ENCODE measurements at regions not wholly inside any gene's neighbourhood (a gene's known extent, or its start where the extent isn't known, plus 50 kb on each side); places are given as distances from the start of the nearest gene placed in this dataset.
A peak's percentile ranks its signal among the peaks of the same experiment; 100 is the strongest.
"Not testable (repeated sequence)": the region's sequence is repeated elsewhere in the genome, so short reads cannot be mapped to it uniquely, and the experiment has no call there.

DNA sequence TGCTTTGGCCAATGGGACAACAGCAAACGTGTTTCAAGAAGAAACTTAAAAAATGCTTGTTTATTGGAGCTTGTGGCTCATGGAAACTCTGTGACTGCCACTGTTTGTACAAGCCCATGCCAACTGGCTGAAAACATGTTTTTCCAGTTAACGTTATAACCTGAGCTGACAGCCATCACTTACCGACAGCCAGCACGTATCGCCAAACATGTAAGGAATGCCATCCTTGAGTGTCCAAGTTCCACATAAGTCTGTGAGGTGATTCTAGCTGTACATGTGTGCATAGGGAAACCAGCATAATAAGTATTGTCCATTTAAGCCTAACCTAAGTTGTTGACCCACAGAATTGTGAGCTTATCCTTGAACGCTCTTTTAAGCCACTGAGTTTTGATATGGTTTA lies 596.9 kb downstream of the TRHDE start:
- no peak for DNase-seq

DNA sequence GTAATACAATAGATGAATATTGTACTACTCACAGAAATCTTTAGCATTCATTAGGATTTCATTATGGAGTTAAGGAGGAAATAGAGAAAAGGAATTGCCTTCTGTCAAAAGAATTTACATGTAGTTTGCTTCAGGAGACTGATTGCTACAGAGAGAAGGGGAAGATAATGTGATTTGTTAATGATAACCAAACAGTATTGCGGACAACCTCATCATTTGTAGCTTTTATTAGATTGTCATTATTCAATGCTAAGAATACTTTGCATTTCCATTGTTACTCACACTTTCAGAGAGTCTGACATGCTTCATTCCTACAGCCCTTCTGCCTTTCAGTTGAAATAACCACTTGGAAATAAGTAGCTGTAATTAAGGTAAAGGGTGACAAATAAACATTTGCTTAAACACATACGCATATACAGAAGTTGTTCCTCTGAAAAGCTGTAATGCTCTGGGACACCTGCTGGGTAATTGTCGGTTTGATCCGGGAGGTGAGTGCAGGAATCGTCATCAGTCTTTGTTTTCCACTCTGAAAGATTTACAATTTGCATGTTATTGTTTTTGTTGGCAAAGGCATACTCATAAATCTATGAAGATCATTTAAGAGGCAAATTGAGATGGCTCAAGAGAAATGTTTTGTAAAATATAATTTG lies 600.2 kb downstream of the TRHDE start:
- DNase-seq: no peak

DNA sequence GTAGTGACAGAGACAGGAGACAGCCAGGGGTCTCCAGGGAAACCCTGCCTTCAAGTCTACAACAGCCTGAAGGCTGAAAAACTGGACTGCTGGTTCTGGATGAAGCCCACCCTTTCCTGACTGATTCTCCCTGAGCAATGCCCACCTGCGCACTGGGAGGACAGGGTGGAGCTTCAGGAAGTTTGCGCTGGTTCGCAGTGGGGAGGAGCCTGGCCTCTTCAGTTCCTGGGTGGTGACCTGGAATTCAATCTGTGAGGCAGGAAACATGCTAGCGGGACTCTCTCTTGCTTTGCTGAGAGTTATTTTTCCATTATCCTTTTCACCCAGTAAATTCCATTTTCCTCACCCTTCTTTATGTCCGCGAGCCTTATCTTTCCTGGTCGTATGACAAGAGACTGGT lies 600.8 kb downstream of the TRHDE start:
- no peak for DNase-seq

DNA sequence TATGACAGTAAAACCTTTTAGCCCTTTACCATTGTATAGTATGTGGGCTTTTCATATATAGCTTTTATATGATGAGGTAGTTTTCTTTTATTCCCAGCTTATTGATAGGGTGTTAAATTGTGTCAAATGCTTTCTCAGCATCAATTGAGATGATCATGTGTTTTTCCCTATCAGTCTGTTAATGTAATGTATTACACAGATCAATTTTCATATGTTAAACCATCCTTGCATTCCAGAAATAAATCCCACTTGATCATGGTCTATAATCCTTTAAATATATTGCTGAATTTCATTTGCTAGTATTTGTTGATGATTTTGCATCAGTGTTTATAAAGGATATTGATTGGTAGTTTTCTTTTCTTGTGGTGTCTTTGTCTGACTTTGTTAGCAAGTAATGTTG lies 603.9 kb downstream of the TRHDE start:
- no peak for DNase-seq

DNA sequence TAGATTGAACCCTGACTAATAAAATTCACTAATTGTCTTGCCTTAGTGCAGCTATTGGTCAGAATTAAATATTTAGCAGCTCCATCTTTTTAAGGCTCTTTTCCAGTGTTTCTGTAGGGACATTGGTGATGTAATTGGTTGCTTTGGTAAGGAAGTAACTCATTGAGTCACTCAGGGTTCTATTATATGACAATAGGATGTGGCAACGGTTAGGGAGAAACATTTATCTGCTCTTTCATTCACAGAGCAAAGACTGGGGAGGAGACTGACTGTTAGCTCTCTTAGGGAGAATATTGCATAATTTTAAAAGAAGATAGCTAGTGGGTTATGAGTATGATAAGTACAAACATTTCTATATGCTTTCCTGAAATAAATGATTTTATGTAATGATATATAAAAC lies 616.5 kb downstream of the TRHDE start:
- no peak for DNase-seq

DNA sequence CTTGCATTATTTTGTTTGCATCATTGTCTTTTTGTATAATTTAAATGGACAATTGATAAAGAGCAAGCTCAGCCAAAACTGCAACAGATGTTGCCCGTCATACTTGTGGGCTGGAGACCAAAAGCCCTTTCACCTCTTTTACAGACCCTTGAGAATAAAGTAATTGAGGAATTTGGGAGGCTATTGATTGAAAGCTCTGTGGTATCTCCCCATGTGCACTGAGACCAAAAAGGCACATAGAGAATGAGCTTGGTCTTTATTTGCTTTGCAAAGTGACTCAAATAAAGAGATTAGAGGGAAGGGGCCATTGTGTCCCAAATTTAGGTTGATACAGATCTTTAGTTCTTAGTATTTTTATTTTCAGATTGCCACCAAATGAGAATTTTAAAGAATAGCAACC lies 617.6 kb downstream of the TRHDE start:
- DNase-seq: no peak

DNA sequence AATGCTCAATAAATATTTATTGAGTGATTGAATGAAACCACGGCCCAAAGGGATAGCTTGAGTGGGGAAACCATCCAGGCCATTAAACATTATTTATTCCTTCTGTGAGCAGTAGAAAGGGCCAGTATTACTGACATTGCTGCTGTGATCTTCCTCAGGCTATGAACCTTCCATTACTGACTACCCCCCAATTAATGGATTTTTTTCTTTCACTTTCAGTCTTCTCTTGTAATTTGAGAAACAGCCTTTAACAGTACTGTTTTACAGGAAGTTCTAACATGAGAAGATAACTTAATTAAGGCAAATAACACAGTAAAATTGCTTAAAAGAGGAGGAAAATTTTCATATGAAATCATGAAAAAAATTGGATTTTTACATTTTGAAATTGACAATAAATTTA lies 629.5 kb downstream of the TRHDE start:
- no peak for DNase-seq

DNA sequence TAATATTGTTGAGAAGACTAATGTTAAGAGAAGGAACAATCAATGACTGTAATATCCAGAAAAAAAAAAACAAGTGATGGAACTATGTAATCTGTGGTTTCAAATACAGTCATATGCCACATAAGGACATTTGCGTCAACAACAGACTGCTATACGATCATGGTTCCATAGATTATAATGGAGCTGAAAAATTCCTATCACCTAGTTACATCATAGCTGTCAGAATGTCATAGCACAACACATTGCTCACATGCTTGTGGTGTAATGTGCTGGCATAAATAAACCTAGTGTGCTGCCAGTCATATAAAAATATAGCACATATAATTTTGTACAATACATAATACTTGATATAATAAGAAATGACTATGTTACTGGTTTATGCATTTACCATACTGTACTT lies 653.5 kb downstream of the TRHDE start:
- no peak for DNase-seq

DNA sequence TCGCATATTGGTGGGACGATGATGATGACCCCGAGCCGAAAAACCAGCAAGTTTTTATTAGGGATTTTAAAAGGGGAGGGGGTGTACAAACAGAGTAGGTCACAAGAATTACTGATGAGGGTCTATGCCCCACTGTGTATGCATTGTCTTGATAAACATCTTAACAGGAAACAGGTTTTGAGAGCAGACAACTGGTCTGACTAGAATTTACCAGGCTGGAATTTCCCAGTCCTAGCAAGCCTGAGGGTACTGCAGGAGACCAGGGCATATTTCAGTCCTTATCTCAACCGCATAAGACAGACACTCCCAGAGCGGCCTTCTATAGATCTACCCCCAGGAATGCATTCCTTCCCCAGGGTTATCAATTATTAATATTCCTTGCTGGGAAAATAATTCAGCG lies 659.7 kb downstream of the TRHDE start:
- not testable (repeated sequence) for DNase-seq

DNA sequence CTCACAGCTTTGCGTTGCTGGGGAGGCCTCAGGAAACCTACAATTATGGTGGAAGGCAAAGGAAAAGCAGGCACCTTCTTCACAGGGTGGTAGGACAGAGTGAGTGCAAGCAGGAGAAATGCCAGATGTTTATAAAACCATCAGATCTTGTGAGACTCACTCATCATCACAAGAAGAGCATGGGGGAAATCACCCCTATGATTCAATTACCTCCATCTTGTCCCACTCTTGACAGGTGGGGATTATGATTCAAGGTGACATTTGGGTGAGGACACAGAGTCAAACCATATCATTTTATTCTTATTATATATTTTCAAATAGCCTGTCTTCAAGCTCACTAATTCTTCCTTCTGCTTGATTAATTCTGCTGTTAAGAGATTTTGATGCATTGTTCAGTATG lies 665.3 kb downstream of the TRHDE start:
- DNase-seq: no peak

DNA sequence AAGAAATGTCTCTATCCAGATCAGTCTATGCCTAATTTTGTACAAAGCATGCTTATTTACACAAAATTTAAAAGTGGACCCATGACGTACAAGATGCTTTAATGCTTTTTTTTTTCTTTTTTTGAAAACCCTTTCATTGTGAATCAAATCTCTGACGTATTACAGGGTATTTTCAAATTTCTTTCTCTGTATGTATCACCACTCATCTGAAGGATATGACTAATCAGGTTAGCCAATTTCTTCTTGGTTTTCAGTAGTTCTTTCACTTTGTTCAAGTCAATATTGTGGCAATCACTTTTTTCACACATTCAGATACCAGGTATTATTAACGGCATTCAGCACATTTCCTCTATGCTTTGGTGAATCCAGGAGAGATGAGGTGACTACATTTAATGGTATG lies 685.3 kb downstream of the TRHDE start:
- DNase-seq: no peak

DNA sequence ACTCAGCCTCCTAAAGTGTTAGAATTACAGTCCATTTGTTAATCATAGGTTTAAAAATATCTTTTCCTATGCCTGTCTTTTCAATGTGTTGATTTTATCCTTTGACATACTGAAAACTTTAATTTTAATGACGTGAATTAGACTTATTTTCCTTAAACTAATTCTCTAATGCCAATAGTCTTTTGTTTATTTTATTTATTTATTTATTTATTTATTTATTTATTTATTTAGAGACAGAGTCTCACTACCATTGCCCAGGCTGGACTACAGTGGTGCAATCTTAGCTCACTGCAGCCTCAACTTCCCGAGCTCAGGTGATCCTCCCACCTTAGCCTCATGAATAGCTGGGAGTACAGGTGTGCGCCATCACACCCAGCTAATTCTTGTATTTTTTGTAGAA lies 694.5 kb downstream of the TRHDE start:
- no peak for DNase-seq

DNA sequence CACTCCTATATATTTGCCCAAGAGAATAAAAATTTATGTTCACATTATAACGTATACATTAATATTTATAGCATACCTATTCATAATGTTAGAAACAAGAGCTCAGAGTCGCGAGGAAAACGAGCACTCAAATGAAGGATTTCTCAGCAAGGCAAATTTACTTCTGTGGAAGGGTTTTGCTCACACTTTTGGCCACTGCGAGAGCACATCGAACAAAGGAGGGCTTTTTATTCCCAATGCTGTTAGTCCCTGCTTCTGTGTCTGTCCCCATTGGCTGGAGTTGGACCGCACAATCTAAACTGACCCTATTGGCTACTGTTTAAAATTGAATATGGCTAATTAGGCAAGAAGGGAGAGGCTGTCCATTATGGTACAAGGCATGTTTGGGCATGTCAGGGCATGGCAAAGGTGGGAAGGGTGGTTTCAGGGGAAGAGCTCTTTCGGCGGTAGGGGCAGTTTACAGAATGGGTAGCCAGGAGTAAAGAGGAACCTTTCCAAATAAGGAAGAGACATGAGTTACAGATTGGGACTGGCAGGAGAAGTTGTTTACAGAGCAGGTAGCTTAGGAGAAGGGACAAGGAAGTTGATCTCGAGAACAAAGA lies 702.9 kb downstream of the TRHDE start:
- no peak for DNase-seq

DNA sequence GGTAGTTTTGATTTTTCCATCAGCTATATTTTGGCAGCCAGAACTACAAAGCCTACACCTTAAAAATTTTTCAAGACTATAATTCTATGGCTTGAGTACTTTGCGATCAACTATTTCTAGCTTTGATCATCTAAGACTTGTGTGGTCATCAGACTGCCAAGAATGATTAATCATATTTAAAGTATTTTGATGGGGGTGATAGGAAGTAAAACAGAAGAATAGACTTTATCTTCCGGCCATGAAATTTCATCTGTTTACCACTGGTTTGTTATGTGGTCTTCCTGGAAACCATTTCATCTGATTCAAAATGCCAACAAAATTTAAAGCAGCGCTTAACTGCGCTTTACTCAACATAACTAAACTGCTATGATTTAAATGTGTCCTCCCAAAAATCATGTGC lies 706.8 kb downstream of the TRHDE start:
- DNase-seq: no peak

DNA sequence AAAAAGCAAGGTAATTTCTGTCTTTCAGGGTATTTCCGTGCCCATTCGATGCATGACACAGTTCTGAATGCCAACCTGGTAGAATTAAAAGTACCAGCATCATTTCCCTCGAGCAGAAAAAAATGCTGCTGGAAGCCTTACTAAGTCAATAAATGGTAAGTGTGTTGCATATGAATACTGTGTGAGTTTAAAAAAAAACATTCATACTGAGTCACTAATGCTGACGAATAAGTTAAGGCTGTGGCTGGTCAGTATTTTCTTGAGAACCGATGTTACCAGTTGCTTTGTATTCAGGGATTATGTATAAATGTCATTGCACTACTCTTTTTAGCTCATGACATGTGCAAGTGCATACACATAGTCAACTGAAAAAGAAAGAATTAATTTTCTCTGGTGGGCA lies 710.2 kb downstream of the TRHDE start:
- no peak for DNase-seq

DNA sequence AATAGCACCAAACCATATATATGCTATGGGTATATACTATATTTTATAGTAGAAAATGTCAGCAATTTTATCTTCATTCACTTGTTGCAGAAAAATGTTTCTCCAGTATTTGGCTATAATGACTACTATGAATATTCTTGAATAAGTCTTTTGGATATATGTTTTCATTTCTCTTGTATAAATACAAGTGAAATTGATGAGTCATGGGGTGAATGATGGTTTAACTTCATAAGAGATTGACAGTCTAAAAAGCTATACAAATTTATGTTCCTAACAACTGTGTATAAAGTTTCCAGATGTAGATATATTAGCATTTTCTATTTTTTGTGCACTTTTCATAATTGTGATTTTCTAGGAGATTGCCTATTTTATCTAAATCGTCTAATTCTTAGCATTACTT lies 714.8 kb downstream of the TRHDE start:
- DNase-seq: no peak

DNA sequence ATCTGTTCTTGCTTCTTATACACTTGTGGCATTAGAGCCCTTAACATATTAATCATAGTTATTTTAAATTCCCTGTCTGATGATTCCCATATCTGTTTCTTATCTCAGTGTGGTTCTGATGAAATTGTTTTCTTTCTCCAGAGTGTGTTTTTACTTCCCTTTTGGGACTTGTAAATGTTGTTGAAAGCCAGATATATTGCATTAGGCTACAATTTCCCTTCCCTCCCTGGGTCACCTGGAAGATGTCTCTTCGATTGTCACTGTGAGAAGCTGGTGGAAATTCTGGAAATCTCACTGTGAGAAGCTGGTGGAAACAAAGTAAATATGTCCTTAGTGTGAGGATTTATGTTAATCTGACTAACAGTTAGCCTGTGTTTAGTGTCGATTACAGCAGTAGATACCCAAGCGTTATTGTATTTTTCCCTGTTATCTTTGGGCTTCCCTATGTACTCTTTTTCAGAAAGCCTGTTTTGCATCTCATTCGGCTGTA lies 717.3 kb downstream of the TRHDE start:
- DNase-seq: no peak

DNA sequence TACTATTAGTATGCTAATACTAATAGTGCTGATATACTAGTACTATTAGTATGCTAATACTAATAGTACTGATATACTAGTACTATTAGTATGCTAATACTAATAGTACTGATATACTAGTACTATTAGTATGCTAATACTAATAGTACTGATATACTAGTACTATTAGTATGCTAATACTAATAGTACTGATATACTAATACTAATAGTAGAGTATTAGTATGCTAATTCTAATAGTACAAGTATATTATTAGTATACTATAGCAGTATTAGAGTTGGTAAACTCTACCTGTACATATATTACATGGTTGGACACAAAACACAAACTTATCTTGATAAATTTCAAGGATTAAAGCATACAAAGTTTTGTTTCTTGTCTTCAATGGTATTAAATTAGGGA lies 722.9 kb downstream of the TRHDE start:
- not testable (repeated sequence) for DNase-seq

DNA sequence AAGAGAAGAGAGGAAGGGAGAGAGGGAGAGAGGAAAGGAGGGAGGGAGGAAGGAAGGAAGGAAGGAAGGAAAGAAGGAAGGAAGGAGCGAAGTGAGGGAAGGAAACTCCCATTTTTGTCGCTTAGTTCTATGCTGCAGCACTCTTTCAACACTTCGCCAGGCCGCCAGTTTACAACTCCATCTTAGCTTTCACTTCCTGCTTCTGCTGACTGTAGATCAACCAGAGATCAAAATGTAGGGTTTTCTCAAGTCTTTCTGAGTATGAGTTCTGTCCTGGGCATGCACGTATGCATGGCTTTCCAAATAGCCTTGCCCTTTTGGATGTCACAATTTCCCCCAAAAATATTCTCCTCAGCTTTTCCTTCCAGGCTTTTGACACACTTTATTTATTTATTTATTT lies 723.4 kb downstream of the TRHDE start:
- no peak for DNase-seq

DNA sequence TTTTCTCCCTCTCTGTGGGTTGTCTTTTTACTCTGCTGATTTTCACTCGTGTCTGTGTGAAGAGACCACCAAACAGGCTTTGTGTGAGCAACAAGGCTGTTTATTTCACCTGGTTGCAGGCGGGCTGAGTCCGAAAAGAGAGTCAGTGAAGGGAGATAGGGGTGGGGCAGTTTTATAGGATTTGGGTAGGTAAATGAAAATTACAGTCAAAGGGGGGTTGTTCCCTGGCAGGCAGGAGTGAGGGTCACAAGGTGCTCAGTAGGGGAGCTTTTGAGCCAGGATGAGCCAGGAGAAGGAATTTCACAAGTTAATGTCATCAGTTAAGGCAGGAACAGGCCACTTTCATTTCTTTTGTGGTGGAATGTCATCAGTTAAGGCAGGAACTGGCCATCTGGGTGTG lies 729.6 kb downstream of the TRHDE start:
- not testable (repeated sequence) for DNase-seq

DNA sequence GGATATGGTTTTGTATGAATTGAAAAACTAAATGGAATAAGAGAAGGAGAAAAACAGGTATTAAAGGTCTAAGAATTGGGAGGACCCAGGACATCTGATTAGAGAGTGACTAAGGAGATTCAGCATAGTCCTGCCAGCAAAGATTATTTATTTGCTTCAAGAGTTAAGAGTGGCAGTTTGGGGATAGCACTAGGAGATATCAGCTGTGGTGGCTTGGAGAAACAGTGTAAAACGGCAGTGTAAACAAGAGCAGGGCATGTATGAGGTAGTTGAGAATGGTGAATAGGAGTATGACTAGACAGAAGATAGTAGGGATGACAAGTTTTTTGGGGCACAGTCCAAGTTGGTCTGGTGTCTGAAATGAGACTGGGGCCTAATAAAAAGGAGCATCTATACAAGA lies 730.3 kb downstream of the TRHDE start:
- peak; percentile 51 for DNase-seq

DNA sequence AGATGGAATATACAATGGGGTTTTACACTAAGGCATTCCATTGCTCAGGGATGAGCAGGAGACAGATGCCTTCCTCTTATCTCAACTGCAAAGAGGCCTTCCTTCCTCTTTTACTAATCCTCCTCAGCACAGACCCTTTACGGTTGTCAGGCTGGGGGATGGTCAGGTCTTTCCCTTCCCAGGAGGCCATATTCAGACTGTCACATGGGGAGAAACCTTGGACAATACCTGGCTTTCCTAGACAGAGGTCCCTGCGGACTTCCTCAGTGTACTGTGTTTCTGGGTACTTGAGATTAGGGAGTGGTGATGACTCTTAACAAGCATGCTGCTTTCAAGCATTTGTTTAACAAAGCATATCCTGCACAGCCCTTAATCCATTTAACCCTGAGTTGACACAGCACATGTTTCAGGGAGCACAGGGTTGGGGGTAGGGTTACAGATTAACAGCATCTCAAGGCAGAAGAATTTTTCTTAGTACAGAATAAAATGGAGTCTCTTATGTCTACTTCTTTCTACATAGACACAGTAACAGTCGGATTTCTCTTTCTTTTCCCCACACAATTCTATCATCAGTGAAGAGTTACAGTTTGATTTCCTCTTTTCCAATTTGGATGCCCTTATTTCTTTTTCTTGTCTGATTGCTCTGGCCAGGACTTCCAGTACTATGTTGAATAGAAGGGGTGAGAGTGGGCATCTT lies 737.1 kb downstream of the TRHDE start:
- not testable (repeated sequence) for DNase-seq

DNA sequence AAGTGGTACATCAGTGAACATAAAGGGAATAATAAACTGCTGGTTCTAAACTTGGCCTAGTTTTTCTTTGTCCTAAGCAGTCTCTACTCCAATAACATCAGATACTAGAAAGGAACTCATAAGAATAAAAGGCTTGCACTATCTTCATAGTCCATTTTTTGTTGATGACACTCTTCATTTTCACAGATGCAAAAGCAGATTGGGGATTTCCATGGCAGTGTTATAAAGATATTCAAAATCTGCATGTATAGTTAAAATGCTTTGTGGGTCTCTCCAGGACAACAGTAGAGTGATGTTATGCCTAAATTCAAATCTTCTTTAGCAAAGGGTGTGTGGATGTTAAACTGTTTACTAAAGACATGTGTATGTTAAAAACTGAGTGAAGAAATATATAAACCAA lies 745.8 kb downstream of the TRHDE start:
- no peak for DNase-seq

DNA sequence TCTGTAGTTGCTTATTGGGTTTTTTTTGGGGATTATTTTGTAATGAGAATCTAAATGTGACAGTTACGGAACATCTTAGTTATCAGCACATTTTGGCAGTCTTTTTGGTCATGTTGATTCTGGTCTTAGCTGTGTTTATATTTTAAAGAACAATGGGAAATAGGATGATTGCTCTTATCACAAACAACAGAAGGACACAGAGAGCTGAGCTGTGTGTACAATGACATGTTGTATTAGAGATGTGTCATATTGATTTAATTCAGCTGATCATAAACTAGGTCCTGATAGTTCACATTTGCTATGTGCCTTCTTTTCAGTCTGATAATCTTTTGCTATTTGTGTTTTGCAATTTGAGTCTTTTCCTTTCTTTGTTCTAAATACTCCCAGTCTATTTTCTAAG lies 781.7 kb downstream of the TRHDE start:
- peak; percentile 66 for DNase-seq

DNA sequence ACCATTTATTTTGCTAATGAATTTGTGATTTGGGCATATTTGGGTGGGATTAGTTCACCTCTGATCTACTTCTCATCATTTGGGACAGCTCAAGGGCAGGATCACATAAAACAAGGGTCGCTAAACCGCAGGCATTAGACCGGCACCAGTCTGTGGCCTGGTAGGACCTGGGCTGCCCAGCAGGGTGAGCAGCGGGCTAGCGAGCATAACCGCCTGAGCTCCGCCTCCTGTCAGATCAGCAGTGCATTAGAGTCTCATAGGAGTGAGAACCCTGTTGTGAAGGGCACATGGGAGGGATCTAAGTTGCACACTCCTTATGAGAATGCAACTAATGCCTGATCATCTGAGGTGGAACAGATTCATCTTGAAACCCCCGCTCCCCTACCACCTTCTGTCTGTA lies 785.3 kb downstream of the TRHDE start:
- DNase-seq: no peak
